ENCODE measurements at regions not wholly inside any gene's neighbourhood (a gene's known extent, or its start where the extent isn't known, plus 50 kb on each side); places are given as distances from the start of the nearest gene placed in this dataset.

GRCh38 chr10:83375274-83375673 lies 764.0 kb upstream of the GHITM start:
- Histone ChIP-seq H3K27me3 (ENCODE audit: control insufficient read depth, insufficient read depth, low read length) (no peaks in the 10 kb centered on the region), H3K36me3 (ENCODE audit: control insufficient read depth, insufficient read depth, low read length) (no peaks in the 10 kb centered on the region), H3K4me3 (ENCODE audit: low read depth, low read length) (no peak overlapping the region)
- no peak for TF ChIP-seq CTCF (IDR thresholded peaks at IDR 0.05; ENCODE audit: insufficient read depth, low read length, poor library complexity, severe bottlenecking)
- no peak for DNase-seq (ENCODE audit: low read depth)

- DNase-seq (ENCODE audit: low read depth): no peak
- Histone ChIP-seq H3K36me3 (ENCODE audit: control insufficient read depth, insufficient read depth, low read length) (no peaks in the 10 kb centered on the region), H3K27me3 (ENCODE audit: control insufficient read depth, insufficient read depth, low read length) (no peaks in the 10 kb centered on the region), H3K4me3 (ENCODE audit: low read depth, low read length) (no peak overlapping the region)
- TF ChIP-seq CTCF (IDR thresholded peaks at IDR 0.05; ENCODE audit: insufficient read depth, low read length, poor library complexity, severe bottlenecking): no peak
Measured at GRCh38 chr10:83397806-83398205, 741.5 kb upstream of the GHITM start.

GRCh38 chr10:83410570-83410969 lies 728.7 kb upstream of the GHITM start:
- no peak for DNase-seq (ENCODE audit: low read depth)
- H3K4me3 ChIP-seq (ENCODE audit: low read depth, low read length): no peak overlapping the region
- H3K36me3 ChIP-seq (ENCODE audit: control insufficient read depth, insufficient read depth, low read length): no peaks in the 10 kb centered on the region
- TF ChIP-seq CTCF (IDR thresholded peaks at IDR 0.05; ENCODE audit: insufficient read depth, low read length, poor library complexity, severe bottlenecking): no peak
- H3K27me3 ChIP-seq (ENCODE audit: control insufficient read depth, insufficient read depth, low read length): no peaks in the 10 kb centered on the region

- H3K4me3 ChIP-seq (ENCODE audit: low read depth, low read length): no peak overlapping the region
- no peaks in the 10 kb centered on the region for H3K36me3 ChIP-seq (ENCODE audit: control insufficient read depth, insufficient read depth, low read length)
- no peaks in the 10 kb centered on the region for H3K27me3 ChIP-seq (ENCODE audit: control insufficient read depth, insufficient read depth, low read length)
- no peak for DNase-seq (ENCODE audit: low read depth)
- TF ChIP-seq CTCF (IDR thresholded peaks at IDR 0.05; ENCODE audit: insufficient read depth, low read length, poor library complexity, severe bottlenecking): no peak
Measured at GRCh38 chr10:83425306-83425705, 714.0 kb upstream of the GHITM start.

GRCh38 chr10:83427101-83427500 lies 712.2 kb upstream of the GHITM start:
- Histone ChIP-seq H3K27me3 (ENCODE audit: control insufficient read depth, insufficient read depth, low read length) (no peaks in the 10 kb centered on the region), H3K4me3 (ENCODE audit: low read depth, low read length) (no peak overlapping the region), H3K36me3 (ENCODE audit: control insufficient read depth, insufficient read depth, low read length) (no peaks in the 10 kb centered on the region)
- no peak for TF ChIP-seq CTCF (IDR thresholded peaks at IDR 0.05; ENCODE audit: insufficient read depth, low read length, poor library complexity, severe bottlenecking)
- no peak for DNase-seq (ENCODE audit: low read depth)

GRCh38 chr10:83432261-83433045 lies 706.9 kb upstream of the GHITM start:
- DNase-seq (ENCODE audit: low read depth): peak; percentile 5
- Histone ChIP-seq H3K4me3 (ENCODE audit: low read depth, low read length) (no peak overlapping the region), H3K27me3 (ENCODE audit: control insufficient read depth, insufficient read depth, low read length) (no peaks in the 10 kb centered on the region), H3K36me3 (ENCODE audit: control insufficient read depth, insufficient read depth, low read length) (no peaks in the 10 kb centered on the region)
- TF ChIP-seq CTCF (IDR thresholded peaks at IDR 0.05; ENCODE audit: insufficient read depth, low read length, poor library complexity, severe bottlenecking): no peak

All from kidney epithelial cell (primary cell).